Stimulated activated effector memory CD8-positive, alpha-beta T cell treated with anti-CD3 and anti-CD28 coated beads, Interleukin-12 subunit alpha, Interleukin-12 subunit beta, amount 100 ng/mL, for 72 hours (primary cell): ENCODE measurements at regions not wholly inside any gene's neighbourhood (a gene's known extent, or its start where the extent isn't known, plus 50 kb on each side); places are given as distances from the start of the nearest gene placed in this dataset.
"Not testable (repeated sequence)": the region's sequence is repeated elsewhere in the genome, so short reads cannot be mapped to it uniquely, and the experiment has no call there.

Experiments
- ATAC-seq: fragments of 150-1000 bp; cut with Tn5 transposase; 2 replicates; pipeline ENCODE4 v1.10.0; 2021
- DNase-seq, 2 donors: peaks; one replicate each; pipeline ENCODE4 v3.0.0; 2021 to 2022; ENCODE audit warnings: low spot score in 2 of 2
- H3K27ac Mint-ChIP-seq: one replicate; pipeline ENCODE4 v1.8.0; 2022; ENCODE audit warnings: mild to moderate bottlenecking, mixed read lengths
- H3K36me3 Mint-ChIP-seq: one replicate; pipeline ENCODE4 v1.8.0; 2022; ENCODE audit warnings: mild to moderate bottlenecking, mixed read lengths
- H3K4me1 Mint-ChIP-seq: one replicate; pipeline ENCODE4 v1.8.0; 2022; ENCODE audit warnings: mixed read lengths
- H3K4me3 Mint-ChIP-seq: one replicate; pipeline ENCODE4 v1.8.0; 2022; ENCODE audit warnings: mild to moderate bottlenecking, mixed read lengths
- H3K9me3 Mint-ChIP-seq: one replicate; pipeline ENCODE4 v1.8.0; 2022; ENCODE audit warnings: mixed read lengths

DNA sequence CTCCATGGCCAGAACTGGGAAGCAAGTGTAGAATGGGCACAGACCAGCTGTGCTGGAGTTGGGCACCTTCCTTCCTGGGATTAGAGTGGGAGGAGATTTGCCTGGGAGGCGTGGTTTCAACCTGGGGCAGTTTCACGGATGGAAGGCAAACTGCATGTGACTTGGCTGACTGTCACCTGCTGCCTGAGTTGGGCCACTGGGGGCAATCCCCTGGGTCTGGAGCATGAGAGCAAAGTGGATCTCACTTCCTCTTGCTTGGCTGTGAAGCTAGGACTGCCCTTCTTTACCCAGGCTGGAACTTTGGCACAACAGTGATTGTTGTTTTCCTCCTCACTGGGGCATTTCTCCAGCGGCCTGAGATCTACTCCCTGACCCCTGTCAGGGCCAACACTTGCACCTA, 1247.0 kb upstream of the EPHA6 start:
- Mint-ChIP-seq H3K36me3 (no peaks in the 10 kb centered on the region), H3K9me3 (peaks cover 5% of the 10 kb centered on the region)

GRCh38 chr3:95586754-95587153, 1227.6 kb upstream of the EPHA6 start:
- no peak for ATAC-seq
- no peaks in the 10 kb centered on the region for H3K4me1 Mint-ChIP-seq
- no peak overlapping the region for H3K4me3 Mint-ChIP-seq
- H3K27ac Mint-ChIP-seq: no peak overlapping the region
- H3K9me3 Mint-ChIP-seq: peaks cover 8% of the 10 kb centered on the region
- no peaks in the 10 kb centered on the region for H3K36me3 Mint-ChIP-seq
- no peak for DNase-seq

More for the DNA sequence above, 1247.0 kb upstream of the EPHA6 start:
- no peaks in the 10 kb centered on the region for H3K4me1 Mint-ChIP-seq
- H3K4me3 Mint-ChIP-seq: no peak overlapping the region
- H3K27ac Mint-ChIP-seq: no peak overlapping the region
- no peak for DNase-seq
- no peak for ATAC-seq

DNA sequence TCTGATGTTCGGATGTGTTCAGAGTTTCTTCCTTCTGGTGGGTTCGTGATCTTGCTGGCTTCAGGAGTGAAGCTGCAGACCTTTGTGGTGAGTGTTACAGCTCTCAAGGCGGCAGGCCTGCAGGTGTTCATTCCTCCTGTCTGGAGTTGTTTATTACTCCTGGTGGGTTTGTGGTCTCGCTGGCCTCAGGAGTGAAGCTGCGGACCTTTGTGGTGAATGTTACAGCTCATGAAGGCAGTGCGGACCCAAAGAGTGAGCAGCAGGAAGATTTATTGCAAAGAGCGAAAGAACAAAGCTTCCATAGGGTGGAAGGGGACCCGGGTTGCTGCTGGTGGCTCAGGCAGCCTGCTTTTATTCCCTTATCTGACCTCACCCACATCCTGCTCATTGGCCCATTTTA, 1226.8 kb upstream of the EPHA6 start:
- ATAC-seq, H3K36me3 Mint-ChIP-seq, DNase-seq, H3K27ac Mint-ChIP-seq, H3K4me3 Mint-ChIP-seq, H3K4me1 Mint-ChIP-seq, H3K9me3 Mint-ChIP-seq: not testable (repeated sequence)

DNA sequence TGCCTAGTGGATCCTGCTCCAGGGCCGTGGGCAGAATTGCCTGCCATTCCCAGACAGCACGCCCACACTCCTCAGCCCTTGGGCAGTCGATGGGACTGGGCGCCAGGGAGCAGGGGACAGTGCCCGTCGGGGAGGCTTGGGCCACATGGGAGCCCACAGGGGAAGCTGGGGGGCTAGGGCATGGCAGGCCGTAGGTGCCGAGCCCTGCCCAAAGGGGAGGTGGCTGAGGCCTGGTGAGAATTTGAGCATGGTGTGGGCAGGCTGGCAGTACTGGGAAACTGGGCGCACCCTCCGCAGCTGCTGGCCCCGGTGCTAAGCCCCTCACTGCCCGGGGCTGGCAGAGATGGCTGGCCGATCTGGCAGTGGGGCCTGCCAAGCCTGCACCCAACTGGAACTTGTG, 1225.9 kb upstream of the EPHA6 start:
- H3K9me3 Mint-ChIP-seq: peaks cover 6% of the 10 kb centered on the region

DNA sequence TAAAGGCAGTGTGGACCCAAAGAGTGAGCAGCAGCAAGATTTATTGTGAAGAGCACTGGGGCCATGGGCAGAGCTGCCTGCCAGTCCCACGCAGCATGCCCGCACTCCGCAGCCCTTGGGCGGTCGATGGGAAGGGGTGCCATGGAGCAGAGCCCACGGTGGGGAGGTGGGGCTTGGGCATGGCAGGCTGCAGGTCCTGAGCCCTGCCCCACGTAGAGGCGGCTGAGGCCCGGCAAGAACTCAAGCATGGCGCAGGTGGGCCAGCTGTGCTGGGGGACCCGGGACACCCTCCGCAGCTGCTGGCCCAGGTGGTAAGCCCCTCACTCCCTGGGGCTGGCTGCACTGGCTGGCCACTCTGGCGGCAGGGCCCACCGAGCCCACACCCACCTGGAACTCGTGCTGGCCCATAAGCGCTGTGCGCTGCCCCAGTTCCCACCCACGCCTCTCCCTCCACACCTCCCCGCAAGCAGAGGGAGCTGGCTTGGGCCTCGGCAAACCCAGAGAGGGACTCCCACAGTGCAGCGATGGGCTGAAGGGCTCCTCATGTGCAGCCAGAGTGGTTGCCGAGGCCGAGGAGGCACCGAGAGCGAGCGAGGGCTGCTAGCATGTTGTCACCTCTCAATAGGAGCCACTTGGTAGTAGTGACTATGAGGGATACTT, 1218.8 kb upstream of the EPHA6 start:
- no peaks in the 10 kb centered on the region for H3K4me1 Mint-ChIP-seq
- no peak overlapping the region for H3K4me3 Mint-ChIP-seq
- H3K36me3 Mint-ChIP-seq: no peaks in the 10 kb centered on the region
- H3K9me3 Mint-ChIP-seq: peaks cover 7% of the 10 kb centered on the region
- ATAC-seq: no peak
- H3K27ac Mint-ChIP-seq: no peak overlapping the region
- no peak for DNase-seq

More for the DNA sequence above, 1225.9 kb upstream of the EPHA6 start:
- Mint-ChIP-seq H3K27ac (no peak overlapping the region), H3K4me1 (no peaks in the 10 kb centered on the region), H3K4me3 (no peak overlapping the region), H3K36me3 (no peaks in the 10 kb centered on the region)
- peak; percentile 36 for ATAC-seq
- DNase-seq: no peak

GRCh38 chr3:95607926-95608325, 1206.5 kb upstream of the EPHA6 start:
- Mint-ChIP-seq H3K4me1 (no peaks in the 10 kb centered on the region), H3K4me3 (no peak overlapping the region), H3K9me3 (peaks cover 20% of the 10 kb centered on the region), H3K27ac (no peak overlapping the region), H3K36me3 (no peaks in the 10 kb centered on the region)
- ATAC-seq (no peak), DNase-seq (no peak)

- Mint-ChIP-seq H3K36me3 (no peaks in the 10 kb centered on the region), H3K4me3 (no peak overlapping the region), H3K27ac (no peak overlapping the region), H3K4me1 (no peaks in the 10 kb centered on the region), H3K9me3 (peaks cover 14% of the 10 kb centered on the region)
- DNase-seq (no peak), ATAC-seq (no peak)
Observed at GRCh38 chr3:95609411-95609810, 1205.0 kb upstream of the EPHA6 start.

DNA sequence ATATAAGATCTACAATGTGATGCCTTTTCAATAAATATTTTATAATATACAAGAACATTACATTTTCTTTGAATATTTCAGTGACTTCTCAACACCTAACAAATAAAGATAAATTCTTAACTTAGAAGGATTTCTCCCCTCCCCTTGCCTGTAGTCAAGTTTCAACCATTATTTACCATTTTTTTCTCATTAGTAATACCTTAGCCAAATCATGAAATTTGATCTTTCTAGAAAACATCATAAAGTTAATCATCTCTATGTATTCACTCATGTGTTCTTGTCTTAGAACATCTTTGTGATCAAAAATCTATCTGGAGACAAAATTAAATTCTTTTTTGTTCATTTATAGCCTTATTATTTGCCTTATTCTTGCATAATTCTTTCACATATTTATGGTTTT, 1201.8 kb upstream of the EPHA6 start:
- peaks cover 4% of the 10 kb centered on the region for H3K9me3 Mint-ChIP-seq

GRCh38 chr3:95613993-95614392, 1200.4 kb upstream of the EPHA6 start:
- Mint-ChIP-seq H3K36me3 (no peaks in the 10 kb centered on the region), H3K4me1 (no peaks in the 10 kb centered on the region), H3K27ac (no peak overlapping the region), H3K9me3 (no peaks in the 10 kb centered on the region), H3K4me3 (no peak overlapping the region)
- ATAC-seq: no peak
- no peak for DNase-seq

More for the DNA sequence above, 1201.8 kb upstream of the EPHA6 start:
- Mint-ChIP-seq H3K27ac (no peak overlapping the region), H3K4me3 (no peak overlapping the region), H3K36me3 (no peaks in the 10 kb centered on the region), H3K4me1 (no peaks in the 10 kb centered on the region)
- DNase-seq (no peak), ATAC-seq (no peak)

- Mint-ChIP-seq H3K36me3 (no peaks in the 10 kb centered on the region), H3K9me3 (no peaks in the 10 kb centered on the region), H3K4me1 (no peaks in the 10 kb centered on the region), H3K27ac (no peak overlapping the region), H3K4me3 (no peak overlapping the region)
- DNase-seq (no peak), ATAC-seq (no peak)
Observed at GRCh38 chr3:95615592-95616310, 1198.6 kb upstream of the EPHA6 start.

DNA sequence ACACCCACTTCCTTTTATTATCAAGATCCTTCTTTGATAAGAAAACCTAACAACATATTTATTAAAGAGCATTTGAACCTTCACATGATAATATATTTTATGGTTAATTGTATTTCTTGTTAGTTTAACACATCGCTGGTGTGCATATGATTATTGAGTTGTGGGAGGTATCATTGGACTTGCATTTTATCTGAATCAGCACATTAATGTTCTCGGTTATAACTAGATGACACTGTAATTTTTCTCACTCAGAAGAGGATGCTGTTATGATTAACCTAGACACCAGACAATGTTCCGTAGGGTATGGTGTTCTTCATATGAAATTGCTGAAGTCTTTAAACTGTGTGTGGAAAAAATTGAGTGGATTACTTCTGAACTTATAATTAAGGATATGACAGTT, 1188.3 kb upstream of the EPHA6 start:
- Mint-ChIP-seq H3K4me3 (no peak overlapping the region), H3K9me3 (peaks cover 3% of the 10 kb centered on the region), H3K4me1 (no peaks in the 10 kb centered on the region), H3K27ac (no peak overlapping the region), H3K36me3 (no peaks in the 10 kb centered on the region)
- no peak for ATAC-seq
- no peak for DNase-seq

DNA sequence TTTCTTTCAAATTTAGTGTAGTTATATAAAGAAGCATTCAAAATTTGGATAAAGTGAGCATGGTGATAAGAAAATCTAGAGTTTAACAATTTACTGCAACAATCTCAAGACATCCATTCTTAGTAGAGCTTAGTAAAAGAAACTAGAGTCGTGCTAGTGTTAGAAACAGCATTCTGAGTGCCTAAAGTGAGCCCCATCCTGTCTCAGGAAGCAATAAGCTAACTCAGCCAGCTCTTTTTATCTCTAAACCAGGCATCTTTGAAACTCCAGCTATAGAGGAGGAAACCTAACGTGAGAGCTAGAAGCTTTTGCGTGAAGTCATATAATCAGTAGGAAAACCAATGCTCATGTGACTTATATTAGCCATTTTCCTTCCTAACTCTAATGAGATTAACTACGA, 1187.1 kb upstream of the EPHA6 start:
- DNase-seq (no peak), ATAC-seq (no peak)
- H3K4me1 Mint-ChIP-seq: no peaks in the 10 kb centered on the region
- H3K27ac Mint-ChIP-seq: no peak overlapping the region
- H3K4me3 Mint-ChIP-seq: no peak overlapping the region
- H3K36me3 Mint-ChIP-seq: no peaks in the 10 kb centered on the region
- peaks cover 3% of the 10 kb centered on the region for H3K9me3 Mint-ChIP-seq

DNA sequence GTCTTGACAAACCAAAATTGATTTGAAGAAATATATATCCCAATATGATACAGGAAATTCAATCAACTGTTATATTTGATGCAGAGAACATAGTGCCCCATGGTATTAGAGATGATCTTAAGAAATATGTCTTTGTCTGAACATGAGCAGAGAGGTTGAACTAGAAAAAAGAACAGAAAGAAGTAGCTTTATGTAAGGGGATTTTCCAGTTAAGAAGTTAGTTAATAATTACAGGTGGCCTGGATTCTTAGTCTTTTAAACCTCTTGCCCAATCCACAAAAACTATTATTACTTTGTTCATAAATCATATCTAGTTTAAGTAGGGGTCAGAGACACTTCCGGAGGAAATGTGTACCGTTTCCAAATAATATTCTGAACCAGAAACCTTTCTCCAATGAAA, 1186.7 kb upstream of the EPHA6 start:
- Mint-ChIP-seq H3K36me3 (no peaks in the 10 kb centered on the region), H3K4me1 (no peaks in the 10 kb centered on the region), H3K9me3 (peaks cover 3% of the 10 kb centered on the region), H3K4me3 (no peak overlapping the region), H3K27ac (no peak overlapping the region)
- no peak for ATAC-seq
- no peak for DNase-seq

- DNase-seq: no peak
- H3K9me3 Mint-ChIP-seq: peaks cover 7% of the 10 kb centered on the region
- no peaks in the 10 kb centered on the region for H3K36me3 Mint-ChIP-seq
- no peaks in the 10 kb centered on the region for H3K4me1 Mint-ChIP-seq
- no peak overlapping the region for H3K4me3 Mint-ChIP-seq
- H3K27ac Mint-ChIP-seq: no peak overlapping the region
- ATAC-seq: no peak
Observed at GRCh38 chr3:95629802-95630201, 1184.6 kb upstream of the EPHA6 start.

GRCh38 chr3:95645291-95645690, 1169.1 kb upstream of the EPHA6 start:
- DNase-seq (no peak), ATAC-seq (no peak)
- no peaks in the 10 kb centered on the region for H3K36me3 Mint-ChIP-seq
- H3K4me1 Mint-ChIP-seq: no peaks in the 10 kb centered on the region
- H3K9me3 Mint-ChIP-seq: peaks cover 11% of the 10 kb centered on the region
- no peak overlapping the region for H3K4me3 Mint-ChIP-seq
- no peak overlapping the region for H3K27ac Mint-ChIP-seq

- DNase-seq (no peak), ATAC-seq (no peak)
- Mint-ChIP-seq H3K27ac (no peak overlapping the region), H3K36me3 (no peaks in the 10 kb centered on the region), H3K9me3 (peaks cover 3% of the 10 kb centered on the region), H3K4me3 (no peak overlapping the region), H3K4me1 (no peaks in the 10 kb centered on the region)
Observed at GRCh38 chr3:95654570-95655362, 1159.6 kb upstream of the EPHA6 start.
